HG03108 (cell line): ENCODE measurements at regions not wholly inside any gene's neighbourhood (a gene's known extent, or its start where the extent isn't known, plus 50 kb on each side); places are given as distances from the start of the nearest gene placed in this dataset.
A peak's percentile ranks its signal among the peaks of the same experiment; 100 is the strongest.
"Not testable (repeated sequence)": the region's sequence is repeated elsewhere in the genome, so short reads cannot be mapped to it uniquely, and the experiment has no call there.

Experiments
- ATAC-seq: cut with Tn5 transposase; IDR thresholded peaks from one replicate; pipeline ENCODE4 v1.9.1; 2021; ENCODE audit warnings: moderate library complexity; ENCODE audit not compliant: unreplicated experiment

GRCh38 chr6:88499845-88500699, 333.9 kb upstream of the CNR1 start:
- ATAC-seq: peak; percentile 75

GRCh38 chr6:88499436-88499835, 333.3 kb upstream of the CNR1 start:
- no peak for ATAC-seq

- not testable (repeated sequence) for ATAC-seq
Observed at GRCh38 chr6:88497403-88497802, 331.3 kb upstream of the CNR1 start.

- ATAC-seq: peak; percentile 66
Observed at GRCh38 chr6:88494401-88495140, 328.4 kb upstream of the CNR1 start.

- ATAC-seq: peak; percentile 20
Observed at GRCh38 chr6:88493717-88494116, 327.6 kb upstream of the CNR1 start.

- ATAC-seq: no peak
Observed at GRCh38 chr6:88492824-88493223, 326.7 kb upstream of the CNR1 start.

GRCh38 chr6:88492241-88492640, 326.1 kb upstream of the CNR1 start:
- no peak for ATAC-seq

- no peak for ATAC-seq
Observed at GRCh38 chr6:88491266-88491880, 325.2 kb upstream of the CNR1 start.

- ATAC-seq: no peak
Observed at GRCh38 chr6:88490908-88491264, 324.7 kb upstream of the CNR1 start.

- ATAC-seq: no peak
Observed at GRCh38 chr6:88490195-88490907, 324.2 kb upstream of the CNR1 start.

GRCh38 chr6:88483424-88483823, 317.3 kb upstream of the CNR1 start:
- no peak for ATAC-seq

GRCh38 chr6:88482465-88482864, 316.3 kb upstream of the CNR1 start:
- no peak for ATAC-seq

GRCh38 chr6:88481519-88481918, 315.4 kb upstream of the CNR1 start:
- ATAC-seq: no peak

GRCh38 chr6:88480816-88481215, 314.7 kb upstream of the CNR1 start:
- ATAC-seq: no peak

- ATAC-seq: no peak
Observed at GRCh38 chr6:88477413-88477812, 311.3 kb upstream of the CNR1 start.

- ATAC-seq: no peak
Observed at GRCh38 chr6:88476388-88476787, 310.2 kb upstream of the CNR1 start.

- no peak for ATAC-seq
Observed at GRCh38 chr6:88474720-88475119, 308.6 kb upstream of the CNR1 start.

- no peak for ATAC-seq
Observed at GRCh38 chr6:88473589-88473988, 307.4 kb upstream of the CNR1 start.

GRCh38 chr6:88472851-88473525, 306.8 kb upstream of the CNR1 start:
- no peak for ATAC-seq

- ATAC-seq: no peak
Observed at GRCh38 chr6:88459643-88460042, 293.5 kb upstream of the CNR1 start.

- ATAC-seq: no peak
Observed at GRCh38 chr6:88459189-88459588, 293.0 kb upstream of the CNR1 start.
